NCI-H2107 (cell line): ENCODE measurements at regions not wholly inside any gene's neighbourhood (a gene's known extent, or its start where the extent isn't known, plus 50 kb on each side); places are given as distances from the start of the nearest gene placed in this dataset.

Experiments
- DNase-seq: peaks from one replicate; lab custom pipeline; 2025; lab: John Stamatoyannopoulos, UW

- DNase-seq = no peak
Observed at GRCh38 chr16:72406390-72406789, 234.4 kb upstream of the PMFBP1 start.

- DNase-seq = no peak
Observed at GRCh38 chr16:72404299-72404698, 232.3 kb upstream of the PMFBP1 start.

GRCh38 chr16:72401084-72401361, 229.1 kb upstream of the PMFBP1 start:
- no peak for DNase-seq

GRCh38 chr16:72400257-72401083, 228.5 kb upstream of the PMFBP1 start:
- peak; percentile 11 for DNase-seq

GRCh38 chr16:72399811-72400210, 227.9 kb upstream of the PMFBP1 start:
- no peak for DNase-seq

GRCh38 chr16:72397876-72398275, 225.9 kb upstream of the PMFBP1 start:
- DNase-seq = no peak

GRCh38 chr16:72394526-72394925, 222.6 kb upstream of the PMFBP1 start:
- no peak for DNase-seq

- DNase-seq = no peak
Observed at GRCh38 chr16:72389791-72390190, 217.8 kb upstream of the PMFBP1 start.

- DNase-seq = no peak
Observed at GRCh38 chr16:72388007-72388406, 216.1 kb upstream of the PMFBP1 start.

- no peak for DNase-seq
Observed at GRCh38 chr16:72384651-72385050, 212.7 kb upstream of the PMFBP1 start.

GRCh38 chr16:72380283-72380682, 208.3 kb upstream of the PMFBP1 start:
- no peak for DNase-seq

GRCh38 chr16:72373201-72373600, 201.2 kb upstream of the PMFBP1 start:
- DNase-seq = no peak

GRCh38 chr16:72372087-72373045, 200.4 kb upstream of the PMFBP1 start:
- DNase-seq = no peak

GRCh38 chr16:72371307-72372086, 199.5 kb upstream of the PMFBP1 start:
- DNase-seq = no peak

- no peak for DNase-seq
Observed at GRCh38 chr16:72369274-72369673, 197.3 kb upstream of the PMFBP1 start.

GRCh38 chr16:72367851-72368250, 195.9 kb upstream of the PMFBP1 start:
- DNase-seq = no peak

- DNase-seq = no peak
Observed at GRCh38 chr16:72362973-72363372, 191.0 kb upstream of the PMFBP1 start.

GRCh38 chr16:72362476-72362875, 190.5 kb upstream of the PMFBP1 start:
- DNase-seq = no peak

- no peak for DNase-seq
Observed at GRCh38 chr16:72357910-72358309, 186.0 kb upstream of the PMFBP1 start.

GRCh38 chr16:72355561-72355960, 183.6 kb upstream of the PMFBP1 start:
- no peak for DNase-seq

- DNase-seq = no peak
Observed at GRCh38 chr16:72349719-72350118, 177.8 kb upstream of the PMFBP1 start.

GRCh38 chr16:72332926-72333325, 161.0 kb upstream of the PMFBP1 start:
- no peak for DNase-seq
